Suprapubic skin (tissue), 4 donors: ENCODE measurements at regions not wholly inside any gene's neighbourhood (a gene's known extent, or its start where the extent isn't known, plus 50 kb on each side); places are given as distances from the start of the nearest gene placed in this dataset.

Experiments used
- DNase-seq, 2 donors: peaks; one replicate each; pipeline ENCODE4 v3.0.0-alpha.2; 2019; ENCODE audit warnings: low spot score in 2 of 2
- H3K27ac ChIP-seq: fragments of 200-600 bp; sonication (generic); one replicate; pipeline ENCODE4 v1.5.1; 2019
- H3K27me3 ChIP-seq: fragments of 200-600 bp; sonication (generic); one replicate; pipeline ENCODE4 v1.5.1; 2019
- H3K36me3 ChIP-seq: fragments of 200-600 bp; sonication (generic); one replicate; pipeline ENCODE4 v1.5.1; 2019
- H3K4me1 ChIP-seq: fragments of 200-600 bp; sonication (generic); one replicate; pipeline ENCODE4 v1.5.1; 2019
- H3K4me3 ChIP-seq: fragments of 200-600 bp; sonication (generic); one replicate; pipeline ENCODE4 v1.5.1; 2019; ENCODE audit warnings: mild to moderate bottlenecking
- H3K9me3 ChIP-seq: fragments of 200-600 bp; sonication (generic); one replicate; pipeline ENCODE4 v1.5.1; 2019
- EP300 ChIP-seq: sonication (generic); formaldehyde crosslinking; IDR thresholded peaks from one replicate; pipeline ENCODE4 v1.6.1; 2017; ENCODE audit warnings: antibody characterized with exemption
- POLR2A ChIP-seq, 2 donors: fragments of 450-650 bp; IDR thresholded peaks; one replicate each; pipeline ENCODE4 v1.6.1; 2017; ENCODE audit warnings: antibody characterized with exemption in 2 of 2, mild to moderate bottlenecking in 2 of 2, moderate library complexity in 2 of 2
- POLR2AphosphoS5 ChIP-seq, 3 donors: sonication (generic); formaldehyde crosslinking; IDR thresholded peaks; one replicate each; pipeline ENCODE4 v1.6.1; 2017; ENCODE audit warnings: antibody characterized with exemption in 3 of 3
- WGBS: methylation state at CpG from one replicate; pipeline ENCODE4 v1.1.5; 2018; 5-methylcytosine and 5-hydroxymethylcytosine counted together
- TF ChIP-seq, protein P1 (sequence below), 2 donors: fragments of 200-600 bp in 1 of 2; fragments of 450-650 bp in 1 of 2; sonication (generic) in 1 of 2; IDR thresholded peaks; one replicate each; pipeline ENCODE4 v1.5.1; 2016 to 2019; ENCODE audit warnings: antibody characterized with exemption in 2 of 2, mild to moderate bottlenecking in 1 of 2, moderate library complexity in 1 of 2

DNA sequence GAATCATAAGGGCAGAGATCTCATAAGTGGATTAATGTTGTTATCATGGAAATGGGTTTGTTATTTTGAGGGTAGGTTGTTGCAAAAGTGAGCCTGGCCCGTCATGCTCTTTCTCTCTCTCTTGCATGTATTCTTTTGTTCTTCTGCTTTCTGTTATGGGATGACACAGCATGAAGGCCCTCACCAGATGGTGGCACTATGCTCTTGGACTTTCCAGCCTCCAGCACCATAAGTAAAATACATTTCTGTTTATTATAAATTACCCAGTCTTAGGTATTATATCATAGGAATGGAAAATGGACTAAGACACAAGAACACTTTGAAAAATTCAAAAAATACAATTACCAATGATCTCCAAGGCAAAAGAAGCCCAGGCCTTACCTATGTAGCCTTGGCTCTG lies 676.1 kb downstream of the PTPRU start:
- H3K4me1 ChIP-seq, result no peaks in the 10 kb centered on the region
- no peaks in the 10 kb centered on the region for H3K36me3 ChIP-seq
- H3K4me3 ChIP-seq, result no peak overlapping the region
- no peaks in the 10 kb centered on the region for H3K9me3 ChIP-seq
- H3K27me3 ChIP-seq, result peaks cover 41% of the 10 kb centered on the region
- H3K27ac ChIP-seq, result no peak overlapping the region
- no peak for DNase-seq
- 38% methylated on average over 1 of the region's 1 CpG for WGBS
- TF ChIP-seq EP300 (no peak), POLR2A (IDR thresholded peaks at IDR 0.05) (no peak), POLR2AphosphoS5 (IDR thresholded peaks at IDR 0.05) (no peak)
- TF ChIP-seq, protein P1, sequence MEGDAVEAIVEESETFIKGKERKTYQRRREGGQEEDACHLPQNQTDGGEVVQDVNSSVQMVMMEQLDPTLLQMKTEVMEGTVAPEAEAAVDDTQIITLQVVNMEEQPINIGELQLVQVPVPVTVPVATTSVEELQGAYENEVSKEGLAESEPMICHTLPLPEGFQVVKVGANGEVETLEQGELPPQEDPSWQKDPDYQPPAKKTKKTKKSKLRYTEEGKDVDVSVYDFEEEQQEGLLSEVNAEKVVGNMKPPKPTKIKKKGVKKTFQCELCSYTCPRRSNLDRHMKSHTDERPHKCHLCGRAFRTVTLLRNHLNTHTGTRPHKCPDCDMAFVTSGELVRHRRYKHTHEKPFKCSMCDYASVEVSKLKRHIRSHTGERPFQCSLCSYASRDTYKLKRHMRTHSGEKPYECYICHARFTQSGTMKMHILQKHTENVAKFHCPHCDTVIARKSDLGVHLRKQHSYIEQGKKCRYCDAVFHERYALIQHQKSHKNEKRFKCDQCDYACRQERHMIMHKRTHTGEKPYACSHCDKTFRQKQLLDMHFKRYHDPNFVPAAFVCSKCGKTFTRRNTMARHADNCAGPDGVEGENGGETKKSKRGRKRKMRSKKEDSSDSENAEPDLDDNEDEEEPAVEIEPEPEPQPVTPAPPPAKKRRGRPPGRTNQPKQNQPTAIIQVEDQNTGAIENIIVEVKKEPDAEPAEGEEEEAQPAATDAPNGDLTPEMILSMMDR (IDR thresholded peaks at IDR 0.05), result no peak

DNA sequence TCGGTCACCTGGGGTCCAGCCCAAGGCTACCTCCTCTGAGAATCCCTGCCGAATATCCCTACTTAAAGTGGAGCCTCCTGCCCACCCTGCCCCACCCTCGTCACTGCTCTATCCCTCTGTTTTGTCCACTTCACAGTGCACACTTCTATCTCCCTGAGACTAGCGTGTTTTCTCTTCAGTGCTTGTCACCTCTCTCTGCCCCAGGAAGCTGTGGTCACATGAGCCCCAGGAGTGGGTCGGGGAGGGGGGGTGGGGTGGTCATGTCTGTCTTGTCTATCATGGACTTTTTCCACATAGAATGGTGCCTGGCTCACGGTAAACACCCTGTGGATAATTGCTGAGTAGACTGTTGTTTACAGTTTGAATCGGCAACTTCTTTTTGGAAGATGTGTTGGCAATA lies 673.6 kb downstream of the PTPRU start:
- DNase-seq, result no peak
- Histone ChIP-seq H3K4me1 (no peaks in the 10 kb centered on the region), H3K36me3 (no peaks in the 10 kb centered on the region), H3K27me3 (peaks cover 32% of the 10 kb centered on the region), H3K4me3 (no peak overlapping the region), H3K27ac (no peak overlapping the region), H3K9me3 (no peaks in the 10 kb centered on the region)
- WGBS, result 59% methylated on average over 7 of the region's 7 CpGs
- no peak for TF ChIP-seq POLR2A (IDR thresholded peaks at IDR 0.05)
- no peak for TF ChIP-seq EP300
- TF ChIP-seq POLR2AphosphoS5 (IDR thresholded peaks at IDR 0.05), result no peak
- TF ChIP-seq, protein P1 (IDR thresholded peaks at IDR 0.05), result no peak

DNA sequence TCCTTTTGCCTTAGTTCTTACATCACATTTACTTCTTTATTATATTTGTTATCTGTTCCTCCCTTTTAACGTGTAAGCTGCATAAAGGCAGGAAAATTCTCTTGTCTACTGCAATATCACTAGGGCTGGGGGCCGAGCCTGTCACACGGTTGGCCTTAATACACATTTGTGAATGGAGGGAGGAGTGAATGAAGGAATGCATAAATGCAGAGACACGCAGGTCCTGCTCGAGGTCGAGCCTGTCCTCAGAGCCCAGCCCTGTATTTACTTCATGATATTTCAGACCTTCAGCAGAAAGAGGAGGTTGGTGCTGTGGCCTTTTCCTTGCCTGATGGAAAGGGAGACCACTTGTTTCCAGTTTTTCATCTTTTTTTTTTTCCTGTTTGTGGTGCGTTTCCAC lies 671.3 kb downstream of the PTPRU start:
- Histone ChIP-seq H3K4me3 (no peak overlapping the region), H3K4me1 (no peaks in the 10 kb centered on the region), H3K36me3 (no peaks in the 10 kb centered on the region), H3K27me3 (peaks cover 31% of the 10 kb centered on the region), H3K9me3 (no peaks in the 10 kb centered on the region), H3K27ac (no peak overlapping the region)
- no peak for DNase-seq
- TF ChIP-seq, protein P1 (IDR thresholded peaks at IDR 0.05), result no peak
- TF ChIP-seq POLR2AphosphoS5 (IDR thresholded peaks at IDR 0.05) (no peak), POLR2A (IDR thresholded peaks at IDR 0.05) (no peak), EP300 (no peak)
- WGBS, result 84% methylated on average over 7 of the region's 7 CpGs

DNA sequence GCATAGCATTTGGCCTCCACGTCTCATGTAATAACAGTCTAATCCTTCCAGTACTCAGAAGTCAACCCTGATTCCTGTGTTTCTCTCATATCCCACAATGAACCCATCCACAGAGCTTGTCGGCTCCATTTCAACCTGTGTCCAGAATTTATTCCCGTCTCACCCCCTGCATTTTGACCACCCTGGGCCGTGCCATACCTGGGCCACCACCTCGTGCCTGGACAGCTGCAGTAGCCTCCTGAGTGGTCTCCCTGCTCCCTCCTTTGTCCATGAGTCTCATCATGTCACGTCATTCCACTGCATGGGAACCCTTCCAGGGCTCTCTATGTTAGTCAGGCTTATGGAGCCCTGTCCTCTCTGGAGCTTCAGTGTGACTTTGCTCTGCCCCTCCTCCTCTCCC lies 670.6 kb downstream of the PTPRU start:
- Histone ChIP-seq H3K27me3 (peaks cover 38% of the 10 kb centered on the region), H3K27ac (no peak overlapping the region), H3K4me1 (no peaks in the 10 kb centered on the region), H3K36me3 (no peaks in the 10 kb centered on the region), H3K4me3 (no peak overlapping the region), H3K9me3 (no peaks in the 10 kb centered on the region)
- DNase-seq, result no peak
- no peak for TF ChIP-seq POLR2A (IDR thresholded peaks at IDR 0.05)
- no peak for TF ChIP-seq POLR2AphosphoS5 (IDR thresholded peaks at IDR 0.05)
- TF ChIP-seq EP300, result no peak
- TF ChIP-seq, protein P1 (IDR thresholded peaks at IDR 0.05), result no peak
- WGBS, result 81% methylated on average over 6 of the region's 6 CpGs

DNA sequence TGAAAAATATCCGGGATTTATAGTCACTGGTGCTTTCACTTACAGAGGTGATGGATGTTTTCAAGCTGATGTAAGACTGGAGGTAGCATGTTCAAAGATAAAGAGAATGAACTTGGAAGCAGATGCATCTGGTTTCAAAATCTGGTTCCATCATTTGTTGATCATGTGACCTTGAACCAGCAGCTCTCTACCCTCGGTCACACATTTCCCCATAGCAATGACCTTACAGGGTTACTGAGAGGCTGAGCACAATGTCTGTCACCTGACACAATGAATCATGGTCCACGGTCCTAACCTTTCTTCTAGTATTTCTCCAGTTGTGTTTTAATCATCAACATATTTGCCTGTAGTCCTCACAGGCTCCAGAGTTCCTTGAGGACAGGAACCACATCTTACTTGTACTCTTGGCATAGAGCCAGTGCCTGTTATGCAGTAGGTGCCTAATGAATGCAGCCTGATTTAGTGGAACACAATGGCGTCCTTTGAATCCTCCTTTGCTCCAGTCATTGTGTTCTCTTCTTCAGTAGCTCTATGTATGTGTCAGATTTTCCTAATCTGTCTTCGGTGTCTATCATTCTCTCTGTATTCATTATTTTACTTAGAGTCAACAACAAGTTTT lies 667.3 kb downstream of the PTPRU start:
- no peaks in the 10 kb centered on the region for H3K36me3 ChIP-seq
- 64% methylated on average over 5 of the region's 5 CpGs for WGBS
- no peaks in the 10 kb centered on the region for H3K4me1 ChIP-seq
- no peak for DNase-seq
- H3K4me3 ChIP-seq, result no peak overlapping the region
- no peak overlapping the region for H3K27ac ChIP-seq
- H3K27me3 ChIP-seq, result peaks cover 51% of the 10 kb centered on the region
- H3K9me3 ChIP-seq, result no peaks in the 10 kb centered on the region
- TF ChIP-seq EP300 (no peak), POLR2A (IDR thresholded peaks at IDR 0.05) (no peak), POLR2AphosphoS5 (IDR thresholded peaks at IDR 0.05) (no peak)
- TF ChIP-seq, protein P1 (IDR thresholded peaks at IDR 0.05), result no peak
